DMS153 treated with DMSO at 0.1 percent for 48 hours (cell line): ENCODE measurements at regions not wholly inside any gene's neighbourhood (a gene's known extent, or its start where the extent isn't known, plus 50 kb on each side); places are given as distances from the start of the nearest gene placed in this dataset.

Source experiments
- DNase-seq: peaks from one replicate; lab custom pipeline; 2025; ENCODE audit not compliant: unreplicated experiment; lab: John Stamatoyannopoulos, UW

DNA sequence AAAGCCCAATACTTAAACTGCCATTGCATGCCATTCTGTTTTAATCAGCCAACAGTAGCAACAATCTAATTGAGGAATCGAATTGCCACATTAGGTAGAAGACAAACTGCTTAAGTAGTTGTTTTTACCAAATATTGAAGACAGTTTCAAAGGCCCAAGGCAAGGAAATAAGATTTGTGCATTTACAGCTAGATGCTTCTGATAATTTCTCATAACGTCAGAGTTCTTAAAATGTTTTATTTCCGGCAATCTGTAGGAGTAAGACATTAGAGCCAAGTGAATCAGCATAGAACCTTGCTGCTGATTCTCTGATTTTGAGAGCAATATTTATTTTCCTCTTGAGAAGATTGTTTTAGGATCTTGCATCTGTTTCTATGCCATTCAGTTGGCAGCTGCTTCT lies 174.3 kb downstream of the RBM43 start:
- DNase-seq = no peak

DNA sequence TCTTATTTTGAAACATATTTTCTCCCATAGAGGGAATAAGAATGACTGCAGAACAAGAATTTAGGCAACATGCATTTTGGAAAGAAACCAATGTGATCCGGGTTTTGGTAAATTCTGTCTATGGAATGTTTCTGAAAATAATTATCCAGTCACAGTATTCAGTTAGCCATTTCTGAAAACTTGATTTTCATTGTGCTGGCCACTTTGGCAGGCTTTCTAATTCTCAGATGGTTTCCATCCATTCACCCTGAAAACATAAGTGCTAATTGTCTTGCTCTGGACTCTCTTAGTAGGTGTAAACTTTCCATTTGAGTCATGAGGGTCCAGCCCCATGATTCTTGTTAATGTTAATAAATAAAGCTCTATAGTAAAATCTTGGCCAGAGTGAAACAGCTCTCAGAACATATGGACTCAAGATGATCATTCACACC lies 176.5 kb downstream of the RBM43 start:
- DNase-seq = no peak

DNA sequence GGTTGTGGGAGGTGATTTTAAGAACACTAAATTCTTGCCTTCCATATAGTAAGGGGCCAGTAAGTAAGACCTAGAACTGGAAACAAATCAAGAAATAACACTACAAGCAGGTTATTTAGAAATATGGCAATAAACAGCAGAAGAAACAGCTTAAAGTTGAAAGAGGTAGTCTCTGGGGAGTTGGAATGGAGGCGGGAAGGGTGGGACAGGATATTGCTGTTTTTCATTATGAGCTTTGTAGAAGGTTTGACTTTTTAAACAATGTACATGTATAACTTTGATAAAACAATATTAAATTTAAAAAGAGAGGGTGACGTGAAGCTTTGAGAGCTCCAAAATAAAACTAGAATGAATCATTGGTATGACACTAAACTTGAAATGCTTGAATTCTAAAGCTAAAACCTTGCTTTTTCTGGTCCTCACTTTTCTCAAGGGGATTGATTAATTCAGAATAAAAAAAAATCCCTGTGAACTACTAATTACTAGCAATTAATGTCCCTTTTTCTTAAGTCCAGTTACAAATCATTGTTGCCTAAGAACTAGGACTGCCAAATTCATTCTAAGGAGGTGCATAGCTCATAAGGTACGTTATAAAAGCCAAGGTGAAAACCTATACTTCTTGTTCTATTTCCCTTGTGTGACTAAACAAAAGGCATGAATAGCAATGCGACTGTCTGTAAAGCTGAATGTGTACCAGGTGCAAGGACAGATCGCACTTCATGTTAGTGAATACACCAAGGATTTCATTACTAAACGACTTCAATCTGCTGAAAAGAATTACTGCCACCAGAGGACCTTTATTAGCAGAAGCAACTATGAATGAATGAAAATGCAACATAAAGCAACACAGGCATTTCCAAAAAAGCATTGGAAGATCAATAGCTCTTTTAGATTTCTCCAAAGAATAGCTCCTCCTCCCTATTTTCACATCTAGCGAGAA lies 177.5 kb downstream of the RBM43 start:
- no peak for DNase-seq

DNA sequence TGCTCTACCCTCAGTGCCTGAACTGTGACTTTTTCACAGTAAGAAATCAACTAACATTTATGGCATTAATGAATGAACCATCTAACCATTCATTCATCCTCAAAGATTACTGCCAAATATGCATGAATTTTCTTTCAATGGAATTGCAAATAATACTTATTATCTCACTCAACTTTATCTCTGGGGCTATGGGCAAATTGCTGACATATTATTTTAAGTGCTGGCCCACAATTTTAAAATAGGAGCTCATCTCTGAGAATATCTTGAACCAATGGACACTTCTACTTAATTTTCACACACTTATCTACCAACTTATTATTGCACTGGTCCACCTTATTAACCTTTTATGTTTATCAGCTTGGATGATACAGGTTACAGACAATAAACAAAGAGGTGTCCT lies 182.8 kb downstream of the RBM43 start:
- no peak for DNase-seq

DNA sequence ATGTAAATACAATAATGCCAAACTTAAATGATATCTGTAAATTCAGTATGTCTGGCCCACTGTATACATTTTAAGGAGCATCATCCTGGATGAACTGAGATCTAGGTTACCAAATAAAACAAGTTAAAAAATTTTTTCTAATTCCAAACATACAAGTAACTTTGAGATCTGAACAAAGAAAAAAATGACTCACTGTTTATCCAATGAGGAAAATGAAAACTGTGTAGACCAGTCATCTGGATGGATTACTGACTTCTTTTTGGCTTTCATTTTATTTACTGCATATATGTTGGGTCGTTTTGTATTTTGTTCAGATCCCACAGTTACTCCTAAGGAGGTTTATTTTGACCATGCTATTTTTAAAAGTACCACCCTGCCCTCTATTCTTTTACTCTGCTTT lies 189.8 kb downstream of the RBM43 start:
- no peak for DNase-seq

DNA sequence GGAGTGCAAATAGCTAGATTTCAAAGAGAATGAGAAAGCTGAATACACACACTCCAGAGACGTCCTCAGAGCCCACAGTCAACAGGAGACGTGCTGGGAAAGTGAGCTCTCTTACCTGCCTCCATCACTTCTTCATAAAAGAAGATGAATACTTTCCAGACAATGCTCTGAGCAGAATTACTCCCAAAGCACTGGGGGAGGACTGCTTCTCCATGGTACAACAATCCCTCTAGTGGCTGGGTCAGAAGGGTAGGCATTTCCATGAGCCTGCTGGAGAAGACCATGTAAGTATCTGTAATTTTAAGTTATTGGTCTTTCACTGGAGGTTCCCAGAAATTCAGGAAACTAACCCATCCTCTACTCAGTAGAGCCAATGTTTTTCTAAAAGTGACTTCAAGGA lies 190.3 kb downstream of the RBM43 start:
- DNase-seq = no peak

DNA sequence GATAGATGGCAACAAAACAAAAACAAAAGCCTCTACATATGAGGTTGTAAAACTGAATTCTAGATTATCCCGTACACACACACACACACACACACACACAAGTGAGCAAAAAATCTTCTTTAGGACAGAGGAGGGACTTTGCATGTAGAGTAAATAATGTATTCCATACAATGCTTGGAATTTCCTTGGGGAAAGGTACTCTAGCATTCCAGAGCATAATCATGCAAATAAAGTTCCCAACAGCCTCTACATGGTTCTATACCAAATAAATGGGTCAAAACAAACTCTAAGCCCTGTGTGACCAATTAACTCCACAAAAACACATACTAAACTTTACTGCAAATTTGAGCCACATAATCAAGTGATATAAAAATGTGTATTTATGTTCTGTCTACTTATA lies 191.4 kb downstream of the RBM43 start:
- DNase-seq = no peak

DNA sequence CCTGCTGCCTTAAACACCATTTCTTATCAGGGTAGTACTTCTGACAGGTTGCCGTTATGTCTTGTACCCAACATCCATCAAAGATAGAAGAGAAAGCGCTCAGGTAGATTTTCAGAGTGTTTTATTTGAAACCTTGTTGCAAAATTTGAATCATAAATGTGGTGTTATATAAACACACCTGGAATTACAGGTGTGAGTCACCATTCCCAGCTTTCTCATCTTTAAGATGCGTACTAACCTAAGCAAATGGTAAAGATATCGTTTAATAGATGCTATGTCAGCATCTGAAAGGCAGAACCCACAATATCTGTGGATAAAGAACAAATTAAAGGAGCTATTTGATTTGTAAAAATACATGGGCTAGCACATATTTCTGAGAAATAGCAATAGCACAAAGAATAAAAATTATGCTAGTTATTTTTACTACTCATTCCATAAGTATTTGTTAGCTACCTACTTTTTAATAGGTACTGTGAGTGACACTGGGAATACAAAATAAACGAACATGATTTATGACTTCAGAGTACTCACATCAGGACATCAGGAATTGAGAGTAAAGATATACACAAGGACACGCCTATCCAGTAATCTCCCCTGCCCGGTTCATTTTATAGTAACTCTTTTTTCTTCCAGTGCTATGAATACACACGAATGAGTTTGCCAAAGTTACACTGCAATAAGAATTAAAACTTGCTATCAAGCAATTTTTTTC lies 193.8 kb downstream of the RBM43 start:
- DNase-seq = no peak

DNA sequence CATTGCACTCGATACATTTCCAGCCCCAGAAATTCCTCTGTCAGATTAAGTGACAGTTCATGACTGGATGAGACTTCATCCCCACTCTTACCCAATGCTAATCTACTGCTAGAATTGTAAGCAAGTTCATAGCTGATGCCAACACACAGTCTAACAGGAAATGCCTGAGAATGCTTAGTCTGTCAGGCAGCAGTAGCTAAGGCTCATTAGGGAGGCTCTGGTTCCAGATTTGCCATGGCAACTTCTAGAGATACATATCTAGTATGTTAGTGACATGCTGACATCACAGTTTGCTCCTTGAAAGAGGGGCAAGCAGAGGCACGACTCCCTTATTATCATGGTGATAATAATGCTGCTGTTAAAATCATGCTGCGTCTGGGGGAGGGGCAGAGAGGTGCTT lies 198.4 kb downstream of the RBM43 start:
- DNase-seq = peak; percentile 22

DNA sequence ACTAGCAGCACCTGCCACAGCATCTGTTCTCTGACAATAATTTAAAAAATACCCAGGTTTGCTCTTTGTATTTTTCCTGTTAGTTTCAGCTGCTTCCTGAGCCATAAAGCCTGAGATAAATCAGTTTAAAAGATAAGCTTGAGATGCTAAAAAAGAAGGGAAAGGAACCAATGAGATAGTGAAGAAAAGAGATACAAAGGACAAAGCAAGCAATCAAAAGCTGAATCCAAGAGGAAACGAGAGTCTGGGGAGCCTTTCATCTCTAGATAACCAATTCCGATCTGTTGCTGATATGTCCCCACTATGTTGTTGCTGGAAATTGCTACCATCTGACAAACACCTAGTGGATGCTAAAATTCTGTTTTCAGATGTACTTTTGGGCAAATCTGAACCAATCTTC lies 201.4 kb downstream of the RBM43 start:
- no peak for DNase-seq

DNA sequence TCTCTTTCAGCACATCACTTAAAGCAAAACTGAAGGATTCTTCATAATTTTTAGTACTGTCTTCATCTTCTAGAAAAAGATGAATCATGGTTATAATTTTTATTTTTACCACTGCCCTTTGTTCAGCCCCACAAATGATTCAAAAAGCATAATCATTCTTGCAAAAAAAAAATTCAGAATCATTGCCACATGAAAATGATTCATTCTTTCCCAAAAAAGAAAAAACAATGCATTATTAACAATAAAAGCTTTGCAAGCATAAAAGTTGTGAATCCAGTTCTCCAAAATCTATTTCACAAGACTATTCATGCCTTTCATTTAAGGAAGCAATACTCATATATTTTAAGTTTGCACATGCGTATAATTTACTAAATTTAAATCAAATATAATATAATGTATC lies 204.8 kb downstream of the RBM43 start:
- DNase-seq = no peak

DNA sequence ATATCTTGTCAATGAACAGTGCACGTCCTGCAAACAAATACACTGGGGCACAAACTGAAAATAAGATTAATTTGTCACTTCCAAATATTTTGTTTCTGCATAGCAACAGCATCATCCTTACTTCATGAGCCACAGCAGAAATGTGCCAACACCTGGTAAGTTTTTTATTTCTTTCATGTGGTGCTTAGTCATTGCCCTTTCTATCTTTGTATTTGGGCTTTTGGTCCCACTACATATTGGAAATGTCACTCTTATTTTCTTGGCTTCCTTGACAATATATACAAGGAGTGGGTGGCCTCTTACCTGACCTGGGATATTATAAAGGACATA lies 208.0 kb downstream of the RBM43 start:
- no peak for DNase-seq

DNA sequence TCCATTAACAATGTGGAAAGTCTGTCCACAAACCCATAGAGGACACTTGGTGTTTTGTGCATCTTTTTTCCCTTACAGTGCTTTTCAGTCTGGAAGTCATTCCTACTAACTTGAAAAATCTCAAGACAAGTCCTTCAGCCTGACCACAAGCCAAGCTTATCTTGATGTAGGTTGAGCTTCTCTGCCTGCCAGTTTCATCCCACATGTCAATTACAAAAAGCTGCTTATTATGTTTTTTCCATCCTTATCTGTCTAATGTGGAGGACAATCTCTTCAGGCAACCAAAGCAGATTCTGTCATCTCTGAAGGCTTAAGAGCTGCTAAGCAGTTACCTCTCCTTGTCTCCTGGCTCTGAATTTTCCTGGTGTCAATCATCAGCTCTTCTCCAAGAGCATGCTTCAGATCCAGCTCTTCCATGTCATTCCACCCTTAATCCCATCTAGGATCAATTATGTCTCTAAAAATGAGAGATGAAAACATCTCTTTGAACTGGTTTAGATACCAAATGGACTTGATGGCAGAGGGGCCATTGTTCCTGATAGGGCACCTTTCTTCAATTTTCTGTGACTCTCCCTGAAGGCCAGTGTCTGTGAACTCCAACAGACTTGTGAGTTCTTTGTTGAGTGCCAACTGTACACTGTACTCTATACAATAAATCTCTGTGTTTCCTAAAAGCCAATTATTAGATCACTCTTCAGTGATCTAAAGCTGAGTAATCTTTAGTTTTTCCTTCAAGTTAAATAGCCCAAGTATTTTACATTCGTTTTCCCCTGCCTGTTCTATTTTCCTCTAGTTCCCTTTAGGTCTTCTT lies 208.6 kb downstream of the RBM43 start:
- DNase-seq = no peak

DNA sequence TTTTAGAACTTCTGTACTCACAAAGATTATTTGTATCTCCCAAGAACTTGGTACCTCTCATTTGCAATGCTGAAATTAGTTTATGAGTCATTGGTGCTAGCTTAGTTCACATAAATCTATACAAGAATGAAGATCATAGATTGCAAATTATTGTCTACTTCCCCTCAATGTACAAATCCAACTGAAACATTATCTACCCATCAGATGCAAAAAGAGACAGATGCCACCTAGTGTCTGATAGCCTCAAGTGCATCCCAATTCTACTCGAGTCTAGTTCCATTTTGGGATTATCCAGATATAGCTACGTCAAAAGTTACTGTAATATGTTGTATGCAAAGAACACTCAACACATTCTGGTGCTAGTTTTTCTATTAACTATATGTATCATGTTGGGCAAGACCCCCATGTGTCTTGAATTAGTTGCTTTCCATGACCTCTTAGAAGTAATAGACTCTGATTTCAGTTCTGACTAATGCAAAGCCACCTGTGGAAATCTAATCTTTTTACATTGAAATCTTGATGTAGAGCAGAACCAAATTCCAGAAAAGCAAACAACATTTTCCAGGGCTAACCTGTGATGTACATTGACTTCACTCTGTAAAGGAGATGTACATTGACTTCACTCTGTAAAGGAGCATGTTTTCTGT lies 210.0 kb downstream of the RBM43 start:
- peak; percentile 67 for DNase-seq

DNA sequence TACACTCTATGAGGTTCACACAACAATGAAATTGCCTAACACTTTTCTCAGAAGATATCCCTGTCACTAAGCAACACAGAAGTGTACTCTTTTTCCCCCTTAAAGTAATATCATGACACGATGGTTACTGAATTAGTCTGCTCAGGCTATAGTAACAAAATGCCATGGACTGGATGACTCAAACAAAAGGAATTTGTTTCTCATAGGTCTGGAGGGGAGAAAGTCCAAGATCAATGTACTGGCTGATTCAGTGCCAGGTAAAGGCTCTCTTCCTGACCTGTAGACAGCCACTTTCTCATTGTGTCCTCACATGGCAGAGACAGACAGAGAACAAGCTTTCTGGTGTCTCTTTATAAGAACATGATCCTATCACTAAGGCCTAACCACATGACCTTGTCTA lies 211.9 kb downstream of the RBM43 start:
- no peak for DNase-seq

DNA sequence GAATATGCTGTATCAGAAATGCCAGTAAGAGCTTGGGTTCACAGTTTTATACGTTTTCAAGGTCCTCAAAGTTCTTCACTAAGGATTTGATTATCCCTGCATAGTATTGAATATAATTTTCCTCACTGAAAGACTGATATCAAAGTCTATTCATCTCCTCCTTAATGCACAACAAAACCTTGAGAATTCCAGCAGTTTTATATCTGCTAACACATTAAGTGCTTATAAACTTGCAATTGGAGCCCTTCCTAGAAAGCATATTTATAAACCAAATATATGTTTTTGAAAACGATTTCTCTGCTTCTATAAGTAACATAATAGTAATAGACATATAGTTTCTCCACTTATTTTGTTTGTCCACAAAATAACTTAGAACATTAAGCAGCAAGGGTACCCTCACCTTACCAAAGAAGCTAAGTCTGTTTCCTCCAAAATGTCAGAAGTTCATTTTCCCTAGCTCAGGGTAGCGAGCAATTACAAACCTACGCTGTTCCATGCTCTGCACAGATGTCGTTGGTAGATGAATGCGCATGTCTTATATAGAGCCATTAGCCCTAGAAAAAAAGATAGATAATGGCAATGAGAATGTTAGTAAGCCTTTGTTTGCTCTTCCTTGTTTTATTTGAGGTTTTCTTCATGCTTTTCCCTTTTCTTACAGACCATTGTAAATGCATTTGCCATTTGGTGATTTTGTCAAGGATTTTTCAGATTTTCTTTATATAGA lies 213.2 kb downstream of the RBM43 start:
- DNase-seq = no peak

DNA sequence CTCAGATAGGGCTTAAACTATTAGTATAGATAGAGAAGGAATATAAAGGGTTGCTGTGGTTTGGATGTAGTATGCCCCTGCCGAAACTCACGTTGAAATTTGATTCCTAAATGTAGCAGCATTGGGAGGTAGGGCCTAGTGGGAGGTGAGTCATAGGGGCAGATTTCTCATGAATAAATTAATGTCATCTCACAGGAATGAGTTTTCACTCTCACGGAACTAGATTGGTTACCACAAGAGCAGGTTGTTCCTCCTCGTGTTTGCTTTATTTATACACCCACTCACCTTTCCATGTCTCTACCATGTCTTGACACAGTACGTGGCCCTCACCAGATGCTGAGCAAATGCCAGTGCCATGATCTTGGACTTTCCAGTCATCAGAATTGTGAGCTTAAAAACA lies 218.2 kb downstream of the RBM43 start:
- DNase-seq = no peak

DNA sequence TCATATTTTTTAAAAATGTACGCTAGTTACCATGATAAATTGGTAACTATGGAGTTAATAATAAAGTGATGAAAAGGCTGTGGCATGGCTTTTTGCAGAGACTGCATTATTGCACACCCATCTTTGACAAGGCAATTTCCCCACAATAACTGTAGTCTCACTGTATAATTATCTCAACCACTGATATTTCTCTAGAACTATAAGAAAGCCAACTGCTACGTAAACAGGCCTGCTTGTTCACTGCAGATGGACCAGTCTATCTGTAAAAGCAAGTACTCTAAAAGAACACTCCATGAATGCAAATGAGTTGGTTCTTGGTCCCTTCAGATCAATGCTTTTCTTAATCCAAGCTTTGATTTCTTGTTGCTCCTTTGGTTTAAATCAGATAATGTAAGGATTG lies 218.7 kb downstream of the RBM43 start:
- no peak for DNase-seq

DNA sequence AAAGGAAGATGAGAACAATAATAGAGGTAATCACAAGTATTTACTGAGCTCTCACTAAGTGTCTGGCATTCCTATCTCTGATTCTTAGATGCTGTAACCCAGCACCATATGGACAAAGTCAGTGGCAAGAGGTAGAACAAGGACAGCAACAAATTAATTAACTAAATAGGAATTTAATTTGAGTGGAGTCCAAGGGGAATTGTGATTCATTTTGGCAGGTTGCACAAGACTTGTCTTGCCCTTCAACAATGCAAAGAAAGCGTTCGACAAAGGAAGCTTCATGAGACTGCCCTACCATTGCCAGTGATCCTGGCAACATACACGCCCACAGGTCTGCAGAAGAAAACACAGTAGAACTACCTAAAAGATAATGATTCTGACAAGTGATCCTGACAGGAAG lies 221.6 kb downstream of the RBM43 start:
- no peak for DNase-seq

DNA sequence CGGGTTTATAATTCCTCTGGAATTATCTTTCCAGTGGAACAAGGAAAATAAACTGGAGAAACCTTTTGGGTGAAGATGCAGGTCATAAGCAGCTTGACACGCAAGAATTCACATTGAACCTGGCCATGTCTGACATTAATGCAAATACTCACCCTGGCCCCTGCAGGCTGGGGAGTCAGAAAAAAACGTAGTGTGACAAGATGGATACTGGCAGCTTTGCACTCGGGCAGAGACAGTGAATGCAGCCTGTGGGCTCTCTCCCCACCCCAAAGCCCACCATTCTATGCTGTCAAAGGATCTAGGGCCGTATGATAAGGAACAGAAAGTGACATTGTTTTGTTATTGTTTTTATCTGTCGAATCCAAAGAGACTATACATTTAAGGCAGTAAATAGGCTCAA lies 223.1 kb downstream of the RBM43 start:
- no peak for DNase-seq

DNA sequence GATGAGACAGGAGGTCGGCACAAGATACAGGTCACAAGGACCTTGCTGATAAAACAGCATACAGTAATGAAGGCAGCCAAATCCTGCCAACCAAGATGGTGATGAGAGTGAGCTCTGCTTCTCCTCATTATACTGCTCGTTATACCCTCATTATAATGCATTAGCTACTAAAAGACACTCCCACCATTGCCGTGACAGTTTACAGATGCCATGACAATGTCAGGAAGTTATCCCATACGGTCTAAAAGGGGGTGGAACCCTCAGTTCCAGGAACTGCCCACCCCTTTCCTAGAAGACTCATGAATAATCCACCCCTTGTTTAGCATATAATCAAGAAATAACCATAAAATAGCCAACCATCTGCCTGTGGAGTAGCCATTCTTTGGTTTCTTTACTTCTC lies 224.2 kb downstream of the RBM43 start:
- no peak for DNase-seq
